H1 (cell line): ENCODE measurements at regions not wholly inside any gene's neighbourhood (a gene's known extent, or its start where the extent isn't known, plus 50 kb on each side); places are given as distances from the start of the nearest gene placed in this dataset.

Experiments
- CTCF ChIA-PET: fragments of 300-600 bp; sonication (Branson Sonifier 250); formaldehyde crosslinking; loops from one replicate; lab custom pipeline; 2021; ENCODE audit not compliant: partially characterized antibody; lab: Charles Lee
- POLR2A ChIA-PET: fragments of 300-600 bp; sonication (Branson Sonifier 250); formaldehyde crosslinking; loops from one replicate; lab custom pipeline; 2021; ENCODE audit warnings: inconsistent platforms; ENCODE audit not compliant: partially characterized antibody; lab: Charles Lee
- DNase-seq, 2 experiments: peaks; one replicate each; pipeline versions ENCODE4 v3.0.0 to v3.0.0-alpha.2; 2010 to 2022; ENCODE audit warnings: low spot score in 2 of 2, low read depth in 1 of 2, mixed read lengths in 1 of 2
- FAIRE-seq: peaks from 2 replicates; lab custom pipeline; 2011; peaks lifted over from hg19 to GRCh38; lab: Jason Lieb, UNC
- H2AFZ ChIP-seq: 2 replicates; pipeline ENCODE4 v1.8.1; 2012; ENCODE audit warnings: low read length, inconsistent platforms
- H2AK5ac ChIP-seq: 2 replicates; pipeline ENCODE4 v1.6.1; 2013; ENCODE audit warnings: low read depth, low read length
- H2BK120ac ChIP-seq: replicated peaks from 2 replicates; pipeline ENCODE3; 2013; ENCODE audit warnings: low read depth, low read length, inconsistent platforms
- H2BK12ac ChIP-seq: 2 replicates; pipeline ENCODE4 v1.6.1; 2013; ENCODE audit warnings: low read depth, low read length
- H2BK15ac ChIP-seq: 2 replicates; pipeline ENCODE4 v1.6.1; 2013; ENCODE audit warnings: low read length
- H2BK20ac ChIP-seq: 2 replicates; pipeline ENCODE4 v1.6.1; 2013; ENCODE audit warnings: low read length
- H2BK5ac ChIP-seq: 2 replicates; pipeline ENCODE4 v1.6.1; 2013; ENCODE audit warnings: low read depth, low read length
- H3K14ac ChIP-seq: 2 replicates; pipeline ENCODE4 v1.6.1; 2013; ENCODE audit warnings: inconsistent platforms; ENCODE audit not compliant: insufficient read length
- H3K18ac ChIP-seq: 2 replicates; pipeline ENCODE4 v1.6.1; 2013; ENCODE audit warnings: low read length; ENCODE audit errors: extremely low read depth
- H3K23ac ChIP-seq: 2 replicates; pipeline ENCODE4 v1.6.1; 2013; ENCODE audit warnings: inconsistent platforms; ENCODE audit not compliant: insufficient read length
- H3K23me2 ChIP-seq: 2 replicates; pipeline ENCODE4 v1.6.1; 2013; ENCODE audit warnings: low read depth, low read length
- H3K27ac ChIP-seq: 2 replicates; pipeline ENCODE4 v1.6.1; 2011; ENCODE audit warnings: low read depth, low read length, inconsistent platforms
- H3K27me3 ChIP-seq, 4 experiments: replicated peaks in 1 of 4; 1 replicate in 1 of 4; 2 replicates in 3 of 4; pipeline versions ENCODE4 v1.6.1 to v1.8.1; 2011 to 2013; ENCODE audit warnings: low read length in 3 of 4, mild to moderate bottlenecking in 3 of 4, inconsistent platforms in 2 of 4, mixed read lengths in 2 of 4, moderate library complexity in 1 of 4; ENCODE audit not compliant: control insufficient read depth in 3 of 4, insufficient read depth in 3 of 4; ENCODE audit errors: extremely low read depth in 1 of 4
- H3K36me3 ChIP-seq, 4 experiments: 2 replicates each; pipeline versions ENCODE4 v1.6.1 to v1.8.1; 2011 to 2013; ENCODE audit warnings: mild to moderate bottlenecking in 4 of 4, low read length in 3 of 4, moderate library complexity in 2 of 4, control low read depth in 1 of 4, inconsistent platforms in 1 of 4; ENCODE audit not compliant: insufficient read depth in 4 of 4, control insufficient read depth in 2 of 4
- H3K4ac ChIP-seq: replicated peaks from 2 replicates; pipeline ENCODE3; 2013; ENCODE audit warnings: low read length, low read depth, mixed read lengths, inconsistent platforms; ENCODE audit not compliant: insufficient read length
- H3K4me1 ChIP-seq, 4 experiments: replicated peaks in 1 of 4; 1 replicate in 1 of 4; 2 replicates in 3 of 4; pipeline versions ENCODE4 v1.6.1 to v1.8.1; 2011 to 2013; ENCODE audit warnings: low read length in 3 of 4, inconsistent platforms in 2 of 4, mixed read lengths in 1 of 4; ENCODE audit not compliant: insufficient read depth in 4 of 4, control insufficient read depth in 3 of 4
- H3K4me2 ChIP-seq, 2 experiments: 2 replicates each; pipeline versions ENCODE4 v1.6.1 to v1.8.1; 2011 to 2013; ENCODE audit warnings: low read depth in 2 of 2, low read length in 2 of 2, control low read depth in 1 of 2, inconsistent platforms in 1 of 2, mild to moderate bottlenecking in 1 of 2; ENCODE audit not compliant: insufficient read depth in 1 of 2
- H3K4me3 ChIP-seq, 4 experiments: fragments of 200-600, 300-600 bp in 1 of 4; sonication (generic), shearing (Covaris generic), sonication (Bioruptor Twin) in 1 of 4; 2 replicates each; pipeline versions ENCODE4 v1.5.1 to v1.8.1; 2011 to 2016; ENCODE audit warnings: low read length in 4 of 4, low read depth in 3 of 4, control low read depth in 2 of 4, inconsistent platforms in 2 of 4, mild to moderate bottlenecking in 2 of 4, mixed read lengths in 1 of 4, moderate library complexity in 1 of 4; ENCODE audit not compliant: insufficient read depth in 2 of 4; ENCODE audit errors: extremely low read depth in 1 of 4
- H3K56ac ChIP-seq: replicated peaks from 2 replicates; pipeline ENCODE3; 2013; ENCODE audit warnings: low read depth, mild to moderate bottlenecking, mixed read lengths, low read length, inconsistent platforms; ENCODE audit not compliant: insufficient read length
- H3K79me1 ChIP-seq: 2 replicates; pipeline ENCODE4 v1.6.1; 2013; ENCODE audit warnings: low read depth, low read length, control low read depth
- H3K79me2 ChIP-seq, 2 experiments: 2 replicates each; pipeline versions ENCODE4 v1.6.1 to v1.8.1; 2012 to 2013; ENCODE audit warnings: low read length in 2 of 2, mild to moderate bottlenecking in 2 of 2, inconsistent platforms in 1 of 2; ENCODE audit not compliant: insufficient read depth in 2 of 2, control insufficient read depth in 1 of 2
- H3K9ac ChIP-seq, 4 experiments: replicated peaks in 1 of 4; 1 replicate in 1 of 4; 2 replicates in 3 of 4; pipeline versions ENCODE4 v1.6.1 to v1.8.1; 2011 to 2013; ENCODE audit warnings: low read depth in 3 of 4, low read length in 3 of 4, control low read depth in 2 of 4, mild to moderate bottlenecking in 2 of 4, moderate library complexity in 2 of 4, inconsistent platforms in 1 of 4; ENCODE audit errors: extremely low read depth in 1 of 4
- H3K9me3 ChIP-seq, 2 experiments: 2 replicates each; pipeline versions ENCODE4 v1.6.1 to v1.8.1; 2012 to 2013; ENCODE audit warnings: mild to moderate bottlenecking in 2 of 2, moderate library complexity in 2 of 2, control low read depth in 1 of 2, inconsistent platforms in 1 of 2, low read depth in 1 of 2, low read length in 1 of 2, mixed read lengths in 1 of 2; ENCODE audit not compliant: insufficient read depth in 2 of 2
- H4K20me1 ChIP-seq, 2 experiments: replicated peaks in 1 of 2; 2 replicates each; pipeline versions ENCODE3 to v1.8.1; 2011 to 2013; ENCODE audit warnings: inconsistent platforms in 2 of 2, low read length in 2 of 2, mild to moderate bottlenecking in 1 of 2; ENCODE audit not compliant: insufficient read depth in 2 of 2, control insufficient read depth in 1 of 2
- H4K5ac ChIP-seq: 2 replicates; pipeline ENCODE4 v1.6.1; 2013; ENCODE audit warnings: low read length, low read depth, mixed read lengths, inconsistent platforms; ENCODE audit not compliant: insufficient read length
- H4K8ac ChIP-seq: 2 replicates; pipeline ENCODE4 v1.8.0; 2013; ENCODE audit warnings: mild to moderate bottlenecking, moderate library complexity, low read length, inconsistent platforms; ENCODE audit not compliant: insufficient read depth; ENCODE audit errors: extremely low read depth
- H4K91ac ChIP-seq: replicated peaks from 2 replicates; pipeline ENCODE3; 2013; ENCODE audit warnings: low read length, mixed read lengths, inconsistent platforms; ENCODE audit not compliant: insufficient read length
- ASH2L ChIP-seq: fragments of 200-600, 300-600 bp; sonication (generic); IDR thresholded peaks from one replicate; pipeline ENCODE4 v1.7.1; 2017; ENCODE audit warnings: low read length
- CHD1 ChIP-seq: IDR thresholded peaks from 2 replicates; pipeline ENCODE4 v1.6.1; 2012; ENCODE audit warnings: low read depth, low read length, improper control_type of control experiment
- EP300 ChIP-seq, 2 experiments: IDR thresholded peaks; 1 replicate in 1 of 2; 2 replicates in 1 of 2; pipeline ENCODE4 v1.6.1; 2011 to 2012; ENCODE audit warnings: low read depth in 2 of 2, low read length in 2 of 2, mild to moderate bottlenecking in 2 of 2, borderline replicate concordance in 1 of 2, inconsistent platforms in 1 of 2, moderate library complexity in 1 of 2
- HDAC2 ChIP-seq, 2 experiments: fragments of 300-600 bp in 1 of 2; sonication (generic) in 1 of 2; IDR thresholded peaks; 2 replicates each; pipeline ENCODE4 v1.6.1; 2011 to 2012; ENCODE audit warnings: low read depth in 2 of 2, low read length in 2 of 2, mild to moderate bottlenecking in 2 of 2, moderate library complexity in 2 of 2, borderline replicate concordance in 1 of 2, inconsistent platforms in 1 of 2
- KDM5A ChIP-seq: fragments of 200-600 bp; IDR thresholded peaks from 2 replicates; pipeline ENCODE4 v1.7.1; 2012; ENCODE audit warnings: mild to moderate bottlenecking, low read length, inconsistent platforms, mixed read lengths
- MAFK ChIP-seq: IDR thresholded peaks from 2 replicates; pipeline ENCODE4 v1.6.1; 2012; ENCODE audit warnings: low read depth, mild to moderate bottlenecking, improper control_type of control experiment, low read length
- NRF1 ChIP-seq: IDR thresholded peaks from 2 replicates; pipeline ENCODE4 v1.6.1; 2011; ENCODE audit warnings: mild to moderate bottlenecking, low read depth, low read length, improper control_type of control experiment
- RBBP5 ChIP-seq: IDR thresholded peaks from 2 replicates; pipeline ENCODE4 v1.7.1; 2012; ENCODE audit warnings: low read depth, mild to moderate bottlenecking, inconsistent platforms, low read length, moderate library complexity, borderline replicate concordance
- RFX5 ChIP-seq: IDR thresholded peaks from 2 replicates; pipeline ENCODE4 v1.6.1; 2011; ENCODE audit warnings: low read depth, low read length, improper control_type of control experiment, borderline replicate concordance
- SAP30 ChIP-seq: fragments of 300-600 bp; sonication (generic); IDR thresholded peaks from 2 replicates; pipeline ENCODE4 v1.7.1; 2012; ENCODE audit warnings: low read length, moderate library complexity, mild to moderate bottlenecking, inconsistent platforms; ENCODE audit not compliant: insufficient read depth, insufficient replicate concordance
- SIN3A ChIP-seq, 2 experiments: IDR thresholded peaks in 1 of 2; conservative IDR thresholded peaks in 1 of 2; 2 replicates each; pipeline ENCODE4 v1.6.1; 2011 to 2012; ENCODE audit warnings: low read length in 2 of 2, improper control_type of control experiment in 1 of 2, low read depth in 1 of 2, mild to moderate bottlenecking in 1 of 2
- SIX5 ChIP-seq: IDR thresholded peaks from 2 replicates; pipeline ENCODE4 v1.6.1; 2011; ENCODE audit warnings: mild to moderate bottlenecking, low read depth, low read length
- SUZ12 ChIP-seq: fragments of 200-600 bp; sonication (generic); IDR thresholded peaks from 2 replicates; pipeline ENCODE4 v1.6.1; 2012; ENCODE audit warnings: mild to moderate bottlenecking, inconsistent platforms, low read length, moderate library complexity, mixed read lengths
- TAF7 ChIP-seq: optimal IDR thresholded peaks from 2 replicates; pipeline ENCODE3; 2011; ENCODE audit warnings: low read depth, mild to moderate bottlenecking, inconsistent platforms, low read length, moderate library complexity, borderline replicate concordance
- WGBS, 2 experiments: shearing (Covaris generic) in 1 of 2; methylation state at CpG; one replicate each; pipeline versions ENCODE4 v1.1.6 to v1.1.7; 2013 to 2015; ENCODE audit warnings: low lambda C conversion rate in 2 of 2, mixed read lengths in 2 of 2, inconsistent platforms in 1 of 2, low coverage in 1 of 2, missing lambda C conversion rate in 1 of 2; ENCODE audit not compliant: insufficient replicate concordance in 2 of 2, insufficient coverage in 1 of 2, insufficient read length in 1 of 2; ENCODE audit errors: extremely low coverage in 1 of 2, missing lambda C conversion rate in 1 of 2; 5-methylcytosine and 5-hydroxymethylcytosine counted together

GRCh38 chr17:68657576-68657975 lies 56.4 kb upstream of the FAM20A start:
- no peak overlapping the region for H2BK5ac ChIP-seq
- no peak overlapping the region for H2AFZ ChIP-seq
- no peak overlapping the region for H2BK20ac ChIP-seq
- H3K4ac ChIP-seq: no peak overlapping the region
- H4K91ac ChIP-seq: no peak overlapping the region
- H4K5ac ChIP-seq: no peak overlapping the region
- no peaks in the 10 kb centered on the region for H4K20me1 ChIP-seq
- no peak overlapping the region for H3K4me3 ChIP-seq
- no peak overlapping the region for H2AK5ac ChIP-seq
- no peaks in the 10 kb centered on the region for H3K79me2 ChIP-seq
- H3K36me3 ChIP-seq: no peaks in the 10 kb centered on the region
- H3K9ac ChIP-seq: no peak overlapping the region
- H3K23me2 ChIP-seq: no peaks in the 10 kb centered on the region
- H3K56ac ChIP-seq: no peak overlapping the region
- H2BK120ac ChIP-seq: no peak overlapping the region
- H2BK15ac ChIP-seq: no peak overlapping the region
- no peak overlapping the region for H2BK12ac ChIP-seq
- no peak overlapping the region for H3K4me2 ChIP-seq
- FAIRE-seq: no peak
- no peak overlapping the region for H3K27ac ChIP-seq
- H3K9me3 ChIP-seq: no peaks in the 10 kb centered on the region
- peaks cover 2 to 6% (median 2%) of the 10 kb centered on the region in 4 experiments; a peak in 5 of 7 replicates for H3K4me1 ChIP-seq
- no peak overlapping the region for H3K23ac ChIP-seq
- ChIA-PET CTCF (interaction anchor here (1.1 to 1.2 kb wide), 3 partner anchors 14 to 124 kb away, joined by 3 read pairs; no protein-coding TSS in a partner anchor), POLR2A (interaction anchor here (1.0 kb wide), 1 partner anchor 197 kb away, joined by 3 read pairs; no protein-coding TSS in a partner anchor)
- no peaks in the 10 kb centered on the region for H3K27me3 ChIP-seq
- no peak overlapping the region for H4K8ac ChIP-seq
- H3K18ac ChIP-seq: no peak overlapping the region
- H3K14ac ChIP-seq: no peak overlapping the region
- DNase-seq: no peak
- WGBS, 2 experiments: 94% methylated on average over 2 of the region's 2 CpGs; no CpG with 5 or more reads in 1 of the 2 experiments
- H3K79me1 ChIP-seq: no peaks in the 10 kb centered on the region
- TF ChIP-seq SAP30 (no peak), KDM5A (no peak), RFX5 (no peak), SIN3A (conservative IDR thresholded peaks at IDR 0.05 in 1 of 2, IDR thresholded peaks at IDR 0.05 in 1 of 2; ENCODE audit: low read depth in 1 of 2, low read length in 2 of 2) (no peak), ASH2L (no peak), TAF7 (no peak), SIX5 (no peak), SUZ12 (no peak), MAFK (no peak), NRF1 (no peak), RBBP5 (no peak), HDAC2 (IDR thresholded peaks at IDR 0.05; ENCODE audit: borderline replicate concordance in 1 of 2, low read depth in 2 of 2, low read length in 2 of 2) (no peak), EP300 (IDR thresholded peaks at IDR 0.05; ENCODE audit: borderline replicate concordance in 1 of 2, low read depth in 2 of 2, low read length in 2 of 2) (no peak), CHD1 (no peak)
